GM18868 (cell line): ENCODE measurements at regions not wholly inside any gene's neighbourhood (a gene's known extent, or its start where the extent isn't known, plus 50 kb on each side); places are given as distances from the start of the nearest gene placed in this dataset.
A peak's percentile ranks its signal among the peaks of the same experiment; 100 is the strongest.

Experiments used
- ATAC-seq: cut with Tn5 transposase; IDR thresholded peaks from one replicate; pipeline ENCODE4 v1.9.1; 2021; ENCODE audit warnings: mild to moderate bottlenecking, moderate library complexity; ENCODE audit not compliant: unreplicated experiment

GRCh38 chr20:11118802-11119380 lies 445.1 kb upstream of the JAG1 start:
- ATAC-seq, result no peak

GRCh38 chr20:11119573-11119972 lies 445.8 kb upstream of the JAG1 start:
- no peak for ATAC-seq

- ATAC-seq, result no peak
Observed at GRCh38 chr20:11120431-11120830, 446.6 kb upstream of the JAG1 start.

DNA sequence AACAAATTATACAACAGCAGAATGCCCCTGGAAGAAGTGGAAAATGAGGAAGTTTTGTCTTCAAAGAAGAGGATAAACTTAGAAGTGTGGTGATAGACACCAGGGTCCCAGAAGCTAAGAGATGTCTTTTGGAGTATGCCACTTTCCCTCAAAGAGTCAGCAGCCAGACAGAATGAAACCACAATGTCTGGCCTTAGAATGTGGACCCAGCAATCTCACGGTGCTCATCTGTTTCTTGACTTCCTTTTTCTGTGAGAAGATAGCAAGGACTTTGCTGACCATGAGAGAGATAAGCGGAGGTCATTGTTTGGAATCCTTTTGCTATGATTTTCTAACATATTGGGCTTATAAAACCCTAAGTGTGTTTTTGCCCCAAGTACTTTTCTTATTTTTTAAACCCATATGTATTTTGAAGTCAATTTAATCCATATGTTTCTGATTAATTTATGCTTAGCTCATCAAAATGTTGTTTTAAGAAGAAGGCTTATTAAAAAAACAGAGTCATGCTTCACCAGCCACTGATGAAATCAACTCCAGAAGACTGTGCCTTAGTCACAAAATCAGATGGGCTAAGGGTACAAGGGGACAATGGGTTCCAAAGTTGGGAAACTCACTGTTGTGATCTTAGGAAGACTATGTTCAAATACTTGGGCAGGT lies 451.2 kb upstream of the JAG1 start:
- ATAC-seq, result no peak

- no peak for ATAC-seq
Observed at GRCh38 chr20:11128220-11128718, 454.5 kb upstream of the JAG1 start.

GRCh38 chr20:11128721-11129120 lies 454.9 kb upstream of the JAG1 start:
- ATAC-seq, result no peak

GRCh38 chr20:11130554-11131166 lies 456.9 kb upstream of the JAG1 start:
- peak; percentile 97 for ATAC-seq

DNA sequence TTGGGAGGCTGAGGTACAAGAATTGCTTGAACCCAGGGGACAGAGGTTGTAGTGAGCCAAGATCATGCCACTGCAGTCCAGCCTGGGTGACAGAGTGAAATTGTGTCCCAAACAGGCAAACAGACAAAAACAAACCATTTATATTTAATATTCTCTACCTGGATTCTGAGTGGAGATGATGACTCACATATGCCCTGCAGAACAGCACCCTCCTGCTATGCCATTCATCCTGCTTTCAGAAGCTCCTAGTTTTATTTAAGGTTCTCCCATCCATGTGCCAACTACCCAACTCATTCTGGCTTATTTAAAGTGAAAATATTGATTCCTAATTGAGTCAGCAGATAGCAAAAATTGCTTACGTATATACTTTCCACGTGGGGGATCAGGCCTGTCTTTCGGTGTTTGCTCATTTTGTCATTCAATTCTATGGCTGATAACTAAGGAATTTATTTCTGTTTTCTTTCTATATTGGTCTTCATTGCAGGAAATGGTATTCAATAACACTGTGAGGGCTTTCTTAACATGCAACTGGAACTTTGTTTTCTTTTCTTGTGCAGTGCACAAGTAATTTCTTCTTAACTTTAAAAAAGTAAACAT lies 459.1 kb upstream of the JAG1 start:
- no peak for ATAC-seq

GRCh38 chr20:11136691-11137090 lies 462.9 kb upstream of the JAG1 start:
- no peak for ATAC-seq

DNA sequence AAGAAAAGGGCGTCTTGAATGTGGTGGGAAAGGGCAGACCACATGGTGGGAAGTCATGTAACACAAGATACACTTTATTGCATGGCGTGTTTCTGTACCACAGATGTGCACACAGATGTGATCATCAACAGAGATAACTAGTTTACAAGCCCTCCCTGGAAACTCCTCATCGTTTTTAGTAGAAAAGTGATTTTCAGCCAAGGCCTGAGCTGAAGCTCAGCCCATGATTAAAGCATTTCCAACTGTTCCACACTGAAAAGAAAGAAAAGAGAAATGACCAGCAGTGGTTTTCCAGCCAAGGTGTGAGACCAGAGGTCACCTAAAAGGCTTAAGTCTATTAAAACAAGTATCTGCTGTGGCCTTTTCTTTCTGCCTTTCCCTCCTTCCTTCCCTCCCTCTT lies 463.9 kb upstream of the JAG1 start:
- no peak for ATAC-seq

DNA sequence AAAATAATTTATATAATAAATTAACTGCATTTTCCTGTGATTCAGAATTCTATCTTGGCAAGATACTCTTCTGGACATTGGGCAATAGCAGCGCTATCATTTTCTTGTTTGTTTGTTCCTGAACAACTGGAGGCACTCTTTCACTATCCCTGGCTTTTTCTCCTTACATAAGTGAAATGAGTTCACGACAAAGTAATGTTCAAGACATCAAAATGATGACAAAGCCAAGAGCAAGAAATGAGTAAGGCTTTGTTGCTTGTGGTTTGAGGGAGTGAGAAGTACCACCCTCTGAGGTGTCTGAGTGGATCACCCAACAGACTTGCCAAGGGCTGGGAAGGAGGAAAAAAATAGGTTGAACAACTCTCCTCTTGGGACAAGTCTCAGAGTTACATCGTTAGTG lies 466.6 kb upstream of the JAG1 start:
- no peak for ATAC-seq

DNA sequence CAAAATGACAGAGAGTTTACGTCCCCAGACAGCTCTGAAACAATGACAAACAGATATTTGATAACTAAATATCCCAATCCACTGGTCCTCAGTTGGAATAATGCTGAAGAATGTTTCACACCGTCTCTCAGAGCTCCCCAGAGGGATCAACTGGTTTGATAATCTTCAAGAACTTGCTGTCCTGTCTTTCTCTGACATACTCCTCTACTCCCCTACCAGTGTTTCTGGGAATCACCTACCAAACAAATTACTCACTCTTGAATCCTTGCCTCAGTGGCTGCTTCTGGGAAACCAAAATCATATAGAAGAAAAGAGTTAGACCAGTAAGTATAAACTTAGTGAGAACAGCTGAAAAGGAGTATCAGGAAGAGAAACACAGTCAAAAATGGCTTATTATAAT lies 469.7 kb upstream of the JAG1 start:
- ATAC-seq, result no peak

- ATAC-seq, result no peak
Observed at GRCh38 chr20:11144114-11144950, 470.5 kb upstream of the JAG1 start.

- ATAC-seq, result no peak
Observed at GRCh38 chr20:11145616-11146015, 471.8 kb upstream of the JAG1 start.

DNA sequence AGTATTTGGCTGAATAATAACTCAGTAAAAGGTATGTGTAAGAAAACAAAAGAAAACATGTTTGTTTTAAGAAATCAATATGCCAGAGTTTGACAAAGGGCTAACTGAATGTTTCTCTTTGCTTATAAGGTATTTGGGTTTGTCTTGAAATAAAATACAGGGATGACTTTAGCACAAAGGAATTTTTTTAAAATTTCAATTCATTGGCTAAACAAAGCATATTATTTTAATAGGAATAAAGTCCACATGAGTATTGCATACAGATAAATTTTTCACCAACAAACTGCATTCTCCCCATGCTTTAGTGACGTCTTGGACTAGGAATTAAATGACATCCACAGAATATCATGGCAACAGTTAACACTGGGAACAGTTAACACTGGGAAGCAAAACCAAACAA lies 480.0 kb upstream of the JAG1 start:
- ATAC-seq, result no peak

DNA sequence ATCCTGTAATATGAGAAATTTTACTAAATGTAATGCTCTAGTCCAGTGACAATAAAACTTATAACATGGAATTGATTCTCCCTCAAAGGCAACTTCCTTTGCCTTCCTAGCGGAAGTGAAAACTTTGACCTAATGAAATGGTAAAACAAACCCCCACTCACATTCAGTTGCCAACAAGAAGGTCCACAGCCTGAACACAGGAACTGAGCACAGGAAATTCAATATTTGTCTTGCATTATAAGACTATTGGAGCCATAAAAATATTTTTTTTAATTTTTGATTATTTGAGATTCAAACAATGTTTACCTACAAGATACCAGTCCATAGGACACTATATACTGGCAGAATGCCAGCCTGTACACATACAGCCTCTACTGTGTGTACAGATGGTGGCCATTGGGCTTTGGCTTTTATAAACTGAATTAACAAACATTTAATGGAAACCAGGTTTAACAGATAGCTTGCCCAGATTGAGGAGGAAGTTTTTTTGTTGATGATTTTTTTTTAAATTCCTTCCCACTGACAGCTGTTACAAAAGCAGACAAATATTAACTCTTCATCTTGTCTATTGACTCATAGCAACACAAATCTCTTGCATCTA lies 481.5 kb upstream of the JAG1 start:
- ATAC-seq, result no peak

GRCh38 chr20:11156922-11157321 lies 483.1 kb upstream of the JAG1 start:
- no peak for ATAC-seq

DNA sequence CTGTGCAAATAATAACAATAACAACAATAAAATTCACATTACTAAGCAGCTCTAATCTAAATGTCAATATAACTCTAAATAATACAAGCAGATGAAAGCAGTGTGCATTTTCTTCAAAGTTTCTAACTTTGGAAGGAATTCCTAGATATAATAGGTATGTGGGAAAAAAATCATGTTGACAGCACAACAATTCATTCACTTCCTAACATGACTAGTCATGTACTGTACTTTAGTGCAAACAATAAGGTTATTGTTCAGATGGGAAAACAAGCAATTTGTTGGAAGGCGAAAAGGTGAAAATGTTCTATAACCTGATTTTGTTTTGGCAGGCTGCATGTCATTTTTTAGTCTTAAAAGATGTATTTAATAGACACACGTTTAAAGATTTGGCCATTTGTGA lies 484.3 kb upstream of the JAG1 start:
- ATAC-seq, result no peak

DNA sequence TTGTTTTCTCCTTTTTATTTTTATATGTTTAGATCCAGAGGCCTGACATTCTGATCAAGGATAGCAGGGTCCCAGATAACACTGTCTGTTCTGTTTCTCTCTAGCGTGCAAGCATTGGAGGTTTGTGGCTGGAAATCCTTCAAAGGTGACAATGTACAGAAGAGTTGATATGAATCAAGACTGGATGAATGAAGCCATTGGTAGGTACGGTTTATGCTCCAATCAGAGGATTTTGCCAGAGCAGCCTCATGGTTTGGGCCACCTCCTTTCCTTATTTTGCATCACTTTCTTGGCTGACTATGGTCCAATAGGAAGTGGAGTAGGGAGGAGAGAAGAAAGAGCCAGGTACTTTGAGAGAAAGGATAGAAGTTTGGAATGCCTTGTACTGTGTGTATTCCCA lies 484.8 kb upstream of the JAG1 start:
- ATAC-seq, result no peak

GRCh38 chr20:11159728-11160127 lies 485.9 kb upstream of the JAG1 start:
- ATAC-seq, result peak; percentile 81
